ENCODE measurements at regions not wholly inside any gene's neighbourhood (a gene's known extent, or its start where the extent isn't known, plus 50 kb on each side); places are given as distances from the start of the nearest gene placed in this dataset.
A peak's percentile ranks its signal among the peaks of the same experiment; 100 is the strongest.
"Not testable (repeated sequence)": the region's sequence is repeated elsewhere in the genome, so short reads cannot be mapped to it uniquely, and the experiment has no call there.

GRCh38 chr15:20226531-20226930 lies 315.1 kb downstream of the GOLGA6L6 start:
- not testable (repeated sequence) for H3K4me3 ChIP-seq (ENCODE audit: low read depth, low read length); DNase-seq (ENCODE audit: low read depth)

GRCh38 chr15:20221063-20221462 lies 320.5 kb downstream of the GOLGA6L6 start:
- H3K4me3 ChIP-seq (ENCODE audit: low read depth, low read length); DNase-seq (ENCODE audit: low read depth): not testable (repeated sequence)

- not testable (repeated sequence) for H3K4me3 ChIP-seq (ENCODE audit: low read depth, low read length); DNase-seq (ENCODE audit: low read depth)
Measured at GRCh38 chr15:20219171-20219570, 322.4 kb downstream of the GOLGA6L6 start.

GRCh38 chr15:20215700-20216099 lies 325.9 kb downstream of the GOLGA6L6 start:
- not testable (repeated sequence) for DNase-seq (ENCODE audit: low read depth); H3K4me3 ChIP-seq (ENCODE audit: low read depth, low read length)

- not testable (repeated sequence) for DNase-seq (ENCODE audit: low read depth); H3K4me3 ChIP-seq (ENCODE audit: low read depth, low read length)
Measured at GRCh38 chr15:20214101-20214500, 327.5 kb downstream of the GOLGA6L6 start.

- H3K4me3 ChIP-seq (ENCODE audit: low read depth, low read length), result not testable (repeated sequence)
- DNase-seq (ENCODE audit: low read depth), result peak; percentile 10
Measured at GRCh38 chr15:20211508-20211907, 330.1 kb downstream of the GOLGA6L6 start.

- H3K4me3 ChIP-seq (ENCODE audit: low read depth, low read length); DNase-seq (ENCODE audit: low read depth): not testable (repeated sequence)
Measured at GRCh38 chr15:20209973-20210372, 331.6 kb downstream of the GOLGA6L6 start.

GRCh38 chr15:20207607-20208006 lies 334.0 kb downstream of the GOLGA6L6 start:
- H3K4me3 ChIP-seq (ENCODE audit: low read depth, low read length); DNase-seq (ENCODE audit: low read depth): not testable (repeated sequence)

GRCh38 chr15:20207198-20207597 lies 334.4 kb downstream of the GOLGA6L6 start:
- DNase-seq (ENCODE audit: low read depth); H3K4me3 ChIP-seq (ENCODE audit: low read depth, low read length): not testable (repeated sequence)

- H3K4me3 ChIP-seq (ENCODE audit: low read depth, low read length); DNase-seq (ENCODE audit: low read depth): not testable (repeated sequence)
Measured at GRCh38 chr15:20204177-20204866, 337.3 kb downstream of the GOLGA6L6 start.

GRCh38 chr15:20203649-20204150 lies 337.9 kb downstream of the GOLGA6L6 start:
- not testable (repeated sequence) for DNase-seq (ENCODE audit: low read depth); H3K4me3 ChIP-seq (ENCODE audit: low read depth, low read length)

- DNase-seq (ENCODE audit: low read depth); H3K4me3 ChIP-seq (ENCODE audit: low read depth, low read length): not testable (repeated sequence)
Measured at GRCh38 chr15:20194591-20195198, 346.9 kb downstream of the GOLGA6L6 start.

GRCh38 chr15:20192982-20193929 lies 348.3 kb downstream of the GOLGA6L6 start:
- TF ChIP-seq CTCF (IDR thresholded peaks at IDR 0.05; ENCODE audit: low read depth, low read length), result peak; percentile 30
- DNase-seq (ENCODE audit: low read depth), result peak; percentile 36
- H3K4me3 ChIP-seq (ENCODE audit: low read depth, low read length), result not testable (repeated sequence)

- not testable (repeated sequence) for H3K4me3 ChIP-seq (ENCODE audit: low read depth, low read length); DNase-seq (ENCODE audit: low read depth)
Measured at GRCh38 chr15:20191508-20192125, 350.0 kb downstream of the GOLGA6L6 start.

GRCh38 chr15:20188611-20189010 lies 353.0 kb downstream of the GOLGA6L6 start:
- H3K4me3 ChIP-seq (ENCODE audit: low read depth, low read length); DNase-seq (ENCODE audit: low read depth): not testable (repeated sequence)

GRCh38 chr15:20187370-20188355 lies 353.9 kb downstream of the GOLGA6L6 start:
- DNase-seq (ENCODE audit: low read depth), result not testable (repeated sequence)

More at GRCh38 chr15:20187370-20188355, 353.9 kb downstream of the GOLGA6L6 start:
- not testable (repeated sequence) for H3K4me3 ChIP-seq (ENCODE audit: low read depth, low read length)

All from NB4 (cell line).